ENCODE measurements at regions not wholly inside any gene's neighbourhood (a gene's known extent, or its start where the extent isn't known, plus 50 kb on each side); places are given as distances from the start of the nearest gene placed in this dataset.

GRCh38 chr14:100644383-100644782 is 57.2 kb upstream of the BEGAIN start:
- TF ChIP-seq POLR2A (IDR thresholded peaks at IDR 0.05) (no peak), POLR2AphosphoS5 (IDR thresholded peaks at IDR 0.05) (no peak), EP300 (IDR thresholded peaks at IDR 0.05) (no peak)
- TF ChIP-seq, protein P1, sequence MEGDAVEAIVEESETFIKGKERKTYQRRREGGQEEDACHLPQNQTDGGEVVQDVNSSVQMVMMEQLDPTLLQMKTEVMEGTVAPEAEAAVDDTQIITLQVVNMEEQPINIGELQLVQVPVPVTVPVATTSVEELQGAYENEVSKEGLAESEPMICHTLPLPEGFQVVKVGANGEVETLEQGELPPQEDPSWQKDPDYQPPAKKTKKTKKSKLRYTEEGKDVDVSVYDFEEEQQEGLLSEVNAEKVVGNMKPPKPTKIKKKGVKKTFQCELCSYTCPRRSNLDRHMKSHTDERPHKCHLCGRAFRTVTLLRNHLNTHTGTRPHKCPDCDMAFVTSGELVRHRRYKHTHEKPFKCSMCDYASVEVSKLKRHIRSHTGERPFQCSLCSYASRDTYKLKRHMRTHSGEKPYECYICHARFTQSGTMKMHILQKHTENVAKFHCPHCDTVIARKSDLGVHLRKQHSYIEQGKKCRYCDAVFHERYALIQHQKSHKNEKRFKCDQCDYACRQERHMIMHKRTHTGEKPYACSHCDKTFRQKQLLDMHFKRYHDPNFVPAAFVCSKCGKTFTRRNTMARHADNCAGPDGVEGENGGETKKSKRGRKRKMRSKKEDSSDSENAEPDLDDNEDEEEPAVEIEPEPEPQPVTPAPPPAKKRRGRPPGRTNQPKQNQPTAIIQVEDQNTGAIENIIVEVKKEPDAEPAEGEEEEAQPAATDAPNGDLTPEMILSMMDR (IDR thresholded peaks at IDR 0.05) = no peak

Measured in sigmoid colon (tissue), 4 donors.